AG04450 (cell line): ENCODE measurements at regions not wholly inside any gene's neighbourhood (a gene's known extent, or its start where the extent isn't known, plus 50 kb on each side); places are given as distances from the start of the nearest gene placed in this dataset.

ENCODE experiments used
- CTCF ChIA-PET: fragments of 300-600, 350-600 bp; formaldehyde crosslinking; extraction: SDS; loops from one replicate; lab custom pipeline; 2022; ENCODE audit warnings: antibody characterized with exemption, inconsistent platforms; lab: Charles Lee
- POLR2A ChIA-PET: fragments of 350-600 bp; formaldehyde crosslinking; extraction: SDS; loops from one replicate; lab custom pipeline; 2021; ENCODE audit warnings: antibody characterized with exemption, inconsistent platforms; lab: Yijun Ruan, JAX
- DNase-seq: peaks from one replicate; pipeline ENCODE4 v3.0.0-alpha.2; 2011; ENCODE audit warnings: low read depth, low spot score
- H3K27ac ChIP-seq: one replicate; pipeline ENCODE4 v1.5.1; 2012; ENCODE audit warnings: low read depth, low read length, control low read depth
- H3K27me3 ChIP-seq: one replicate; pipeline ENCODE4 v1.6.0; 2012; ENCODE audit warnings: low read length; ENCODE audit not compliant: control insufficient read depth, insufficient read depth
- H3K4me3 ChIP-seq: 2 replicates; pipeline ENCODE4 v1.5.1; 2011; ENCODE audit warnings: mild to moderate bottlenecking, low read depth, low read length, control low read depth
- H3K9me3 ChIP-seq: 2 replicates; pipeline ENCODE4 v1.5.1; 2012; ENCODE audit warnings: low read length; ENCODE audit not compliant: control insufficient read depth, insufficient read depth
- CTCF ChIP-seq: IDR thresholded peaks from 2 replicates; pipeline ENCODE4 v1.5.1; 2011; ENCODE audit warnings: low read depth, low read length, control low read depth, inconsistent platforms

- no peak overlapping the region for H3K4me3 ChIP-seq
- DNase-seq: no peak
- H3K27ac ChIP-seq: no peak overlapping the region
- no peaks in the 10 kb centered on the region for H3K27me3 ChIP-seq
- TF ChIP-seq CTCF: no peak
- ChIA-PET CTCF (no interaction called here), POLR2A (no interaction called here)
- peaks cover 3% of the 10 kb centered on the region; the same call in 1 of the 2 replicates for H3K9me3 ChIP-seq
Observed at GRCh38 chr7:86257894-86258293, 385.8 kb upstream of the GRM3 start.

GRCh38 chr7:86252406-86252805, 391.3 kb upstream of the GRM3 start:
- POLR2A ChIA-PET: no interaction called here
- no peaks in the 10 kb centered on the region for H3K27me3 ChIP-seq
- no peak overlapping the region for H3K27ac ChIP-seq
- CTCF ChIA-PET: no interaction called here
- DNase-seq: no peak
- H3K9me3 ChIP-seq: peaks cover 5% of the 10 kb centered on the region; the same call in 1 of the 2 replicates
- no peak overlapping the region for H3K4me3 ChIP-seq
- no peak for TF ChIP-seq CTCF

GRCh38 chr7:86248977-86249376, 394.7 kb upstream of the GRM3 start:
- H3K9me3 ChIP-seq: peaks cover 8% of the 10 kb centered on the region
- no peak overlapping the region for H3K27ac ChIP-seq
- ChIA-PET POLR2A (no interaction called here), CTCF (interaction anchor here (0.5 kb wide), 1 partner anchor 42 kb away, joined by 3 read pairs; no protein-coding TSS in a partner anchor)
- DNase-seq: no peak
- TF ChIP-seq CTCF: no peak
- H3K4me3 ChIP-seq: no peak overlapping the region
- no peaks in the 10 kb centered on the region for H3K27me3 ChIP-seq

- ChIA-PET POLR2A (no interaction called here), CTCF (no interaction called here)
- no peak for TF ChIP-seq CTCF
- Histone ChIP-seq H3K4me3 (no peak overlapping the region), H3K9me3 (peaks cover 3% of the 10 kb centered on the region), H3K27ac (no peak overlapping the region), H3K27me3 (no peaks in the 10 kb centered on the region)
- DNase-seq: no peak
Observed at GRCh38 chr7:86243171-86243570, 400.5 kb upstream of the GRM3 start.

- Histone ChIP-seq H3K27ac (no peak overlapping the region), H3K4me3 (no peak overlapping the region), H3K9me3 (peaks cover 22% of the 10 kb centered on the region), H3K27me3 (no peaks in the 10 kb centered on the region)
- no peak for TF ChIP-seq CTCF
- CTCF ChIA-PET: no interaction called here
- POLR2A ChIA-PET: no interaction called here
- no peak for DNase-seq
Observed at GRCh38 chr7:86226191-86226590, 417.5 kb upstream of the GRM3 start.
